VCaP (cell line): ENCODE measurements at regions not wholly inside any gene's neighbourhood (a gene's known extent, or its start where the extent isn't known, plus 50 kb on each side); places are given as distances from the start of the nearest gene placed in this dataset.

Experiments
- H3K27ac ChIP-seq: fragments of 450-650 bp; 2 replicates; pipeline ENCODE4 v1.5.1; 2017
- CTCF ChIP-seq: fragments of 450-650 bp; conservative IDR thresholded peaks from 2 replicates; pipeline ENCODE4 v1.5.1; 2017; ENCODE audit warnings: mild to moderate bottlenecking, moderate library complexity

GRCh38 chr1:30044656-30045144 is 678.7 kb downstream of the MATN1 start:
- no peak for TF ChIP-seq CTCF
- no peak overlapping the region for H3K27ac ChIP-seq

DNA sequence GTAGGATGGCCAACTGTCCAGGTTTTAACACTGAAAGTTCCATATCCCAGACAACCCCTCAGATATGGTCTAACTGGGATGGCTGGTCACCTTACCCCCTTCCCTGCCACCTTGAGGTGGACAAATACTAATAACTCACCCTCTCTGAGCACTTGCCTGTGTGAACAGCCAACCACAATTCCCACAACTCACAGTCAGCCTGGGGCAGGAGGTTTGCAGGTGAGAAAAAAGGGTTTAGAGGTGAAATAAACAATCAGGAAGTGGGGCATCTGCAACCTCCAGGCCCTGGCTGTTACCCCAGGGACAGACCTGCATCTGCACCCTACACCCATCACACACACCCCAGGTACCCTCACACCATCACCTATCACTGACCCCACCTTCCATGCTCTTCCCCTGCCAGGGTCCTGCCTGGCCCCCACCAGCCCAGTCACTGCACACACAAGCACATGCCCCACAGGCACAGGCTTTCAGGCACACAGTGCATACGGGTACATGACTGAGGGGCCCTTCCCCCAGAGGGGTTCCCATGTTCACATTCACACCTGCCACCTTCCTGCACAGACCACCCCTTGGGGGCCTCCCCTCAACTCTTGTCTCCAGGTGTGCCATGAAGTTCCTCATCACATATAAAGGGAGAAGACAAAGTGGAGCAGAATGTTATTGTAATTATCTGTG is 679.5 kb downstream of the MATN1 start:
- no peak for TF ChIP-seq CTCF

DNA sequence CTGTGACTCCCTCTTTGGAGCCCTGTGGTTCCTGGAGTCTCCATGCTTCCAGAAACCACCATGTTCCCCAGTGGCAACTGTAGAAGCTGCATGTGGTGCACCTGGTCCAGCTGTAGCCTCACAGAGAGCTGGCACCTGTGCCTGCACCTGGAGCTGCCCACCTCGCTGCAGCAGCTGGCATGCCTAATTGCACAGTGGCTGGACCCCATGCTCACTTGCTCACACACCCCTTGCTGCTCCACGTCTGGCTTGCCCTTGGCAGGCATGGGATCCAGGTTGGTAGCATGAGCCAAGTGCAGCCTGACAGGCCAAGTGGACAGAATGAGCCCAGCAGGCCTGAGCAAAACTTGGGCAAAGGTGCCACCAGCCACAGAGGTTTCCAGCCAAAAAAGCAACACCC is 680.1 kb downstream of the MATN1 start:
- no peak for TF ChIP-seq CTCF
- no peak overlapping the region for H3K27ac ChIP-seq

More for the DNA sequence above, 679.5 kb downstream of the MATN1 start:
- H3K27ac ChIP-seq: no peak overlapping the region

GRCh38 chr1:30042438-30043147 is 680.8 kb downstream of the MATN1 start:
- no peak overlapping the region for H3K27ac ChIP-seq
- no peak for TF ChIP-seq CTCF

DNA sequence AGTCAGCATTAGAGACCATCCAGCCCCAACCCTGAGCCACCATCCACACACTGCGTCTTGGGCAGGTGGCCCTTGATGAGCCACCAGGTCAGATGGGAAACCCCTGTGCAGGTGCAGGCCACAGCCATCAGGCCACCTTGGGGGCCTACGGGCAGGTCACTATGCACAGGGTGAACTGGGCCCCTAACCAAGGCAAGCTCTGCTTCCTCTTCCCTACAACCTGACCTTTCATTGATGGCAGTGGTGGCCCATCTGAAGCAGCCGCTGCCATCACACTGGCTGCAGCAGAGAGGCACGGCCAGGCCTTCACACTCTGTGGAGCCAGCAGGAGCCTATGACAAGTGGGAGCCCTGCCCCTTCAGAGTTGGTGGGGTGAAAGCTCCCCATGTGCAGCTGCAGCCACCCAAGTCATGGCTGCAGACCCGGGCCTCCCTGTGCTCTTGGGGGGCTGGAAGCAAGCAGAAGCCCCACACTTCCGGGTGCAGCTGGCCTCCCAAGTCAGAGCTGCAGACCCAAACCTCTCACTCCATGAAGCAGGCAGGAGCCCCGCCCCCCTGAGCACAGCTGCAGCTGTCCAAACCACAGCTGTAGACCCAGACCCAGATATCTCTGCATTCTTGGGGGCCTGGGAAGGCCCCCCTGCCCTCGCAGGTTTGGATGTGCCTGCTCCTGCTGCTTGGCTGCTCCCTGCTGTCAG is 681.5 kb downstream of the MATN1 start:
- H3K27ac ChIP-seq: no peak overlapping the region

GRCh38 chr1:30040081-30041019 is 683.0 kb downstream of the MATN1 start:
- no peak overlapping the region for H3K27ac ChIP-seq
- TF ChIP-seq CTCF: no peak

More for the DNA sequence above, 681.5 kb downstream of the MATN1 start:
- no peak for TF ChIP-seq CTCF
